K562 (cell line): ENCODE measurements at regions not wholly inside any gene's neighbourhood (a gene's known extent, or its start where the extent isn't known, plus 50 kb on each side); places are given as distances from the start of the nearest gene placed in this dataset.

Experiments used
- ATAC-seq: fragments of 200-7000 bp; cut with Tn5 transposase; 3 replicates; pipeline ENCODE4 v1.9.1; 2020; ENCODE audit warnings: moderate library complexity
- BruUV-seq: library from RNA; stranded (reverse); fragments of 400-500 nt; replicated peaks from 2 replicates; lab custom pipeline; 2021; lab: Mats Ljungman, UMichigan
- CTCF ChIA-PET: fragments of 300-600 bp; formaldehyde crosslinking; extraction: SDS; loops from one replicate; lab custom pipeline; 2021; ENCODE audit warnings: low intra/inter-chr PET ratio; lab: Yijun Ruan, JAX
- POLR2A ChIA-PET: fragments of 300-600, 350-650 bp; sonication (Branson Sonifier 250); formaldehyde crosslinking; extraction: SDS; loops from one replicate; lab custom pipeline; 2021; ENCODE audit warnings: antibody characterized with exemption, inconsistent platforms; lab: Yijun Ruan, JAX
- DNase-seq, 4 experiments: peaks; one replicate each; pipeline versions ENCODE4 v3.0.0 to v3.0.0-alpha.2; 2011 to 2018; ENCODE audit warnings: low spot score in 3 of 4, mixed read lengths in 3 of 4; ENCODE audit errors: extremely low read depth in 1 of 4
- FAIRE-seq: peaks from 2 replicates; lab custom pipeline; 2011; peaks lifted over from hg19 to GRCh38; lab: Jason Lieb, UNC
- H2AFZ ChIP-seq: 2 replicates; pipeline ENCODE4 v1.6.0; 2011; ENCODE audit warnings: low read depth, low read length, control low read depth, inconsistent platforms
- H3K27ac ChIP-seq: fragments of 200-600 bp; 3 replicates; pipeline ENCODE4 v1.8.0; 2011; ENCODE audit warnings: low read depth, mild to moderate bottlenecking, control low read depth, inconsistent platforms, low read length, moderate library complexity, mixed read lengths; ENCODE audit errors: extremely low read depth
- H3K27me3 ChIP-seq, 2 experiments: fragments of 300-600 bp in 1 of 2; 2 replicates in 1 of 2; 3 replicates in 1 of 2; pipeline versions ENCODE4 v1.6.0 to v1.8.0; 2011; ENCODE audit warnings: inconsistent platforms in 2 of 2, low read length in 2 of 2, mild to moderate bottlenecking in 1 of 2, mixed read lengths in 1 of 2, moderate library complexity in 1 of 2; ENCODE audit not compliant: control insufficient read depth in 2 of 2, insufficient read depth in 2 of 2
- H3K36me3 ChIP-seq: fragments of 300-600 bp; 3 replicates; pipeline ENCODE4 v1.8.0; 2011; ENCODE audit warnings: mild to moderate bottlenecking, low read length, inconsistent platforms; ENCODE audit not compliant: control insufficient read depth, insufficient read depth
- H3K4me1 ChIP-seq, 2 experiments: fragments of 200-600 bp in 1 of 2; replicated peaks in 1 of 2; 2 replicates in 1 of 2; 3 replicates in 1 of 2; pipeline versions ENCODE4 v1.5.1 to v1.8.0; 2011; ENCODE audit warnings: inconsistent platforms in 2 of 2, low read length in 2 of 2, mild to moderate bottlenecking in 1 of 2, mixed read lengths in 1 of 2, moderate library complexity in 1 of 2; ENCODE audit not compliant: control insufficient read depth in 2 of 2, insufficient read depth in 2 of 2
- H3K4me2 ChIP-seq: 2 replicates; pipeline ENCODE4 v1.6.1; 2011; ENCODE audit warnings: low read length, control low read depth, inconsistent platforms, mixed read lengths; ENCODE audit not compliant: insufficient read depth
- H3K4me3 ChIP-seq: fragments of 200-600 bp; sonication (generic), shearing (Covaris generic); 2 replicates; pipeline ENCODE4 v1.5.1; 2016; ENCODE audit warnings: control low read depth, inconsistent platforms
- H3K79me2 ChIP-seq: fragments of 200-600 bp; 3 replicates; pipeline ENCODE4 v1.8.0; 2011; ENCODE audit warnings: low read length, inconsistent platforms; ENCODE audit not compliant: control insufficient read depth, insufficient read depth
- H3K9ac ChIP-seq, 2 experiments: 2 replicates each; pipeline versions ENCODE4 v1.6.0 to v1.6.1; 2011; ENCODE audit warnings: low read depth in 2 of 2, low read length in 2 of 2, control low read depth in 1 of 2, inconsistent platforms in 1 of 2, mild to moderate bottlenecking in 1 of 2, mixed read lengths in 1 of 2; ENCODE audit not compliant: insufficient read depth in 1 of 2
- H3K9me1 ChIP-seq: one replicate; pipeline ENCODE4 v1.6.0; 2011; ENCODE audit warnings: inconsistent platforms, mild to moderate bottlenecking, low read length, moderate library complexity; ENCODE audit not compliant: control insufficient read depth, insufficient read depth
- H3K9me3 ChIP-seq: replicated peaks from 2 replicates; pipeline ENCODE4 v1.5.1; 2011; ENCODE audit warnings: low read depth, low read length, inconsistent platforms; ENCODE audit not compliant: control insufficient read depth, insufficient read depth
- H4K20me1 ChIP-seq: replicated peaks from 2 replicates; pipeline ENCODE4 v1.6.1; 2011; ENCODE audit warnings: low read length, inconsistent platforms, mixed read lengths; ENCODE audit not compliant: control insufficient read depth, insufficient read depth
- ETV5 ChIP-seq: sonication (generic); formaldehyde crosslinking; IDR thresholded peaks from 2 replicates; pipeline ENCODE4 v1.4.0; 2020; ENCODE audit warnings: low read depth, mild to moderate bottlenecking, missing genetic modification reagents
- FOXP1 ChIP-seq: sonication (generic); formaldehyde crosslinking; IDR thresholded peaks from 2 replicates; pipeline ENCODE4 v1.8.0; 2022; ENCODE audit warnings: mild to moderate bottlenecking, missing genetic modification reagents
- JUNB ChIP-seq: fragments of 450-650 bp; formaldehyde crosslinking; conservative IDR thresholded peaks from 2 replicates; pipeline ENCODE4 v1.4.0; 2020; ENCODE audit warnings: mild to moderate bottlenecking
- KDM5B ChIP-seq: fragments of 200-600 bp; sonication (generic); IDR thresholded peaks from 2 replicates; pipeline ENCODE4 v1.6.1; 2012; ENCODE audit warnings: low read depth, mild to moderate bottlenecking, moderate library complexity, low read length, control low read depth, inconsistent platforms; ENCODE audit not compliant: insufficient replicate concordance
- NFIX ChIP-seq: fragments of 250-450 bp; sonication (Bioruptor Pico); IDR thresholded peaks from 2 replicates; pipeline ENCODE4 v1.4.0; 2020; ENCODE audit warnings: low read depth, mild to moderate bottlenecking, moderate library complexity
- SMC3 ChIP-seq: conservative IDR thresholded peaks from 2 replicates; pipeline ENCODE4 v1.6.1; 2011; ENCODE audit warnings: low read depth, low read length, improper control_type of control experiment; ENCODE audit not compliant: insufficient read depth
- TAF1 ChIP-seq: IDR thresholded peaks from 2 replicates; pipeline ENCODE4 v1.6.1; 2011; ENCODE audit warnings: mild to moderate bottlenecking, low read length, moderate library complexity; ENCODE audit not compliant: insufficient read depth, control insufficient read depth, severe bottlenecking; ENCODE audit errors: extremely low read depth
- ZBTB11 ChIP-seq, 3 experiments: fragments of 200-800 bp in 1 of 3; fragments of 250-450 bp in 1 of 3; fragments of 450-650 bp in 1 of 3; sonication (Bioruptor Pico) in 1 of 3; sonication (Bioruptor generic) in 1 of 3; formaldehyde crosslinking in 1 of 3; IDR thresholded peaks; 2 replicates each; pipeline versions ENCODE4 v1.6.1 to v1.8.0; 2016 to 2022; ENCODE audit warnings: mild to moderate bottlenecking in 2 of 3, missing genetic modification characterization in 2 of 3, missing compliant biosample characterization in 1 of 3, moderate library complexity in 1 of 3
- ZNF764 ChIP-seq: fragments of 250-450 bp; sonication (Bioruptor Pico); IDR thresholded peaks from 2 replicates; pipeline ENCODE4 v1.4.0; 2020; ENCODE audit warnings: low read depth, mild to moderate bottlenecking, moderate library complexity
- WGBS: fragments of 100-300 bp; shearing (Covaris generic); methylation state at CpG from one replicate; pipeline ENCODE4 v1.1.6; 2016; ENCODE audit warnings: low coverage, mixed read lengths; ENCODE audit not compliant: insufficient coverage; ENCODE audit errors: missing lambda C conversion rate; 5-methylcytosine and 5-hydroxymethylcytosine counted together
- in situ Hi-C: fragments of 300-500 bp; cut with MboI; formaldehyde crosslinking; loops from 4 replicates; pipeline ENCODE4 v1.15.0; 2018; ENCODE audit warnings: inconsistent platforms, mixed read lengths
- intact Hi-C: fragments of 100-400 bp; cut with micrococcal nuclease; formaldehyde crosslinking; loops from 2 replicates; pipeline ENCODE4 v1.14.2; 2022
- TF ChIP-seq, protein P1 (sequence below): fragments of 450-650 bp; IDR thresholded peaks from 2 replicates; pipeline ENCODE4 v1.6.1; 2018; ENCODE audit warnings: mild to moderate bottlenecking, low read depth; ENCODE audit not compliant: partially characterized antibody
- TF ChIP-seq, protein P2 (sequence below): fragments of 250-450 bp; sonication (Bioruptor Pico); IDR thresholded peaks from 2 replicates; pipeline ENCODE4 v1.5.0; 2021; ENCODE audit warnings: mild to moderate bottlenecking, borderline replicate concordance

DNA sequence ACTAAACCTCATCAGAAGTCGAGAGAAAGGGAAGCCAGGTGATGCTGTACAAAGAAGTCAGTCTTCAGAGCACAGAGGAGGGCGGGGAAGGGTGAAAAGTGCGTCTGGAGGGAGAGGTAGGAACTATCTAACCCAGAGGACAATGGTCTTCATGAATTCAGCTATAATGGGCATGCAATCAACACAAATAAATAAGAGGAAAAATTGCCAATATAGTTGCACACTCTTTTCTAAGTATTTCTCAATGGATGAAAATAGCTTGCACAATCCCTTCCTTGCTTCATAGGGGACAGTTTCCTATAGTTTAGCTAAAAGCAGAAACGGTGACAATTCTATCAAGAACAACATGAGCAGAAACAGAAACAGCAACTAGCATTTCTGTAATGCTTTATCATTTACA is 931.2 kb downstream of the AACS start (continued):
- TF ChIP-seq, protein P1, sequence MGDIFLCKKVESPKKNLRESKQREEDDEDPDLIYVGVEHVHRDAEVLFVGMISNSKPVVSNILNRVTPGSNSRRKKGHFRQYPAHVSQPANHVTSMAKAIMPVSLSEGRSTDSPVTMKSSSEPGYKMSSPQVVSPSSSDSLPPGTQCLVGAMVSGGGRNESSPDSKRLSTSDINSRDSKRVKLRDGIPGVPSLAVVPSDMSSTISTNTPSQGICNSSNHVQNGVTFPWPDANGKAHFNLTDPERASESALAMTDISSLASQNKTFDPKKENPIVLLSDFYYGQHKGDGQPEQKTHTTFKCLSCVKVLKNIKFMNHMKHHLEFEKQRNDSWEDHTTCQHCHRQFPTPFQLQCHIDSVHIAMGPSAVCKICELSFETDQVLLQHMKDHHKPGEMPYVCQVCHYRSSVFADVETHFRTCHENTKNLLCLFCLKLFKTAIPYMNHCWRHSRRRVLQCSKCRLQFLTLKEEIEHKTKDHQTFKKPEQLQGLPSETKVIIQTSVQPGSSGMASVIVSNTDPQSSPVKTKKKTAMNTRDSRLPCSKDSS: no peak

GRCh38 chr12:125999628-126000027 is 934.4 kb downstream of the AACS start:
- no TSS peak for BruUV-seq
- Histone ChIP-seq H3K9ac (no peak overlapping the region), H3K27ac (no peak overlapping the region), H3K9me3 (no peaks in the 10 kb centered on the region; the same call in 1 of the 2 replicates), H3K36me3 (no peaks in the 10 kb centered on the region), H3K9me1 (no peaks in the 10 kb centered on the region), H3K79me2 (no peaks in the 10 kb centered on the region), H4K20me1 (no peaks in the 10 kb centered on the region), H2AFZ (no peak overlapping the region), H3K4me1 (no peaks in the 10 kb centered on the region), H3K4me2 (no peak overlapping the region), H3K27me3 (no peaks in the 10 kb centered on the region), H3K4me3 (no peak overlapping the region)
- ChIA-PET CTCF (no interaction called here), POLR2A (no interaction called here)
- no peak for FAIRE-seq
- in situ Hi-C loops: no loop called here
- ATAC-seq: no peak
- no peak for DNase-seq
- intact Hi-C loops: no loop called here
- WGBS: 0% methylated on average over 7 of the region's 7 CpGs
- TF ChIP-seq JUNB (CRISPR knock-in tag) (no peak), SMC3 (no peak), ZNF764 (CRISPR knock-in tag) (no peak), NFIX (no peak), FOXP1 (CRISPR knock-in tag) (no peak), KDM5B (no peak), ZBTB11 (CRISPR knock-in tag; IDR thresholded peaks at IDR 0.05) (no peak), TAF1 (no peak), ETV5 (CRISPR knock-in tag) (no peak)
- TF ChIP-seq, protein P2, sequence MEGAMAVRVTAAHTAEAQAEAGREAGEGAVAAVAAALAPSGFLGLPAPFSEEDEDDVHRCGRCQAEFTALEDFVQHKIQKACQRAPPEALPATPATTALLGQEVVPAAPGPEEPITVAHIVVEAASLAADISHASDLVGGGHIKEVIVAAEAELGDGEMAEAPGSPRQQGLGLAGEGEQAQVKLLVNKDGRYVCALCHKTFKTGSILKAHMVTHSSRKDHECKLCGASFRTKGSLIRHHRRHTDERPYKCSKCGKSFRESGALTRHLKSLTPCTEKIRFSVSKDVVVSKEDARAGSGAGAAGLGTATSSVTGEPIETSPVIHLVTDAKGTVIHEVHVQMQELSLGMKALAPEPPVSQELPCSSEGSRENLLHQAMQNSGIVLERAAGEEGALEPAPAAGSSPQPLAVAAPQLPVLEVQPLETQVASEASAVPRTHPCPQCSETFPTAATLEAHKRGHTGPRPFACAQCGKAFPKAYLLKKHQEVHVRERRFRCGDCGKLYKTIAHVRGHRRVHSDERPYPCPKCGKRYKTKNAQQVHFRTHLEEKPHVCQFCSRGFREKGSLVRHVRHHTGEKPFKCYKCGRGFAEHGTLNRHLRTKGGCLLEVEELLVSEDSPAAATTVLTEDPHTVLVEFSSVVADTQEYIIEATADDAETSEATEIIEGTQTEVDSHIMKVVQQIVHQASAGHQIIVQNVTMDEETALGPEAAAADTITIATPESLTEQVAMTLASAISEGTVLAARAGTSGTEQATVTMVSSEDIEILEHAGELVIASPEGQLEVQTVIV (CRISPR knock-in tag): no peak
